ENCODE measurements at regions not wholly inside any gene's neighbourhood (a gene's known extent, or its start where the extent isn't known, plus 50 kb on each side); places are given as distances from the start of the nearest gene placed in this dataset.
"Not testable (repeated sequence)": the region's sequence is repeated elsewhere in the genome, so short reads cannot be mapped to it uniquely, and the experiment has no call there.

GRCh38 chr16:60674241-60674640, 1362.0 kb downstream of the CDH8 start:
- no peak overlapping the region for H3K27ac Mint-ChIP-seq
- no peaks in the 10 kb centered on the region for H3K4me1 Mint-ChIP-seq (ENCODE audit: low read depth)
- DNase-seq, result no peak
- H3K9me3 Mint-ChIP-seq (ENCODE audit: insufficient read depth), result peaks cover 3% of the 10 kb centered on the region
- no peak overlapping the region for H3K4me3 Mint-ChIP-seq
- no peaks in the 10 kb centered on the region for H3K36me3 Mint-ChIP-seq (ENCODE audit: low read depth)
- no peak for ATAC-seq
- H3K27me3 Mint-ChIP-seq (ENCODE audit: low read depth), result no peaks in the 10 kb centered on the region
- ChIA-PET POLR2A (no interaction called here), CTCF (no interaction called here)

GRCh38 chr16:60655514-60656153, 1380.6 kb downstream of the CDH8 start:
- Mint-ChIP-seq H3K36me3 (ENCODE audit: low read depth) (no peaks in the 10 kb centered on the region), H3K27ac (no peak overlapping the region), H3K4me1 (ENCODE audit: low read depth) (no peaks in the 10 kb centered on the region), H3K9me3 (ENCODE audit: insufficient read depth) (peaks cover 12% of the 10 kb centered on the region), H3K27me3 (ENCODE audit: low read depth) (no peaks in the 10 kb centered on the region), H3K4me3 (no peak overlapping the region)
- POLR2A ChIA-PET, result no interaction called here
- CTCF ChIA-PET, result no interaction called here
- ATAC-seq, result no peak
- no peak for DNase-seq

- Mint-ChIP-seq H3K36me3 (ENCODE audit: low read depth) (no peaks in the 10 kb centered on the region), H3K27me3 (ENCODE audit: low read depth) (no peaks in the 10 kb centered on the region), H3K9me3 (ENCODE audit: insufficient read depth) (peaks cover 13% of the 10 kb centered on the region), H3K4me3 (no peak overlapping the region), H3K27ac (no peak overlapping the region), H3K4me1 (ENCODE audit: low read depth) (no peaks in the 10 kb centered on the region)
- DNase-seq (no peak), ATAC-seq (no peak)
- POLR2A ChIA-PET, result no interaction called here
- CTCF ChIA-PET, result no interaction called here
These were observed 1384.9 kb downstream of the CDH8 start for GRCh38 chr16:60651346-60651745.

GRCh38 chr16:60648290-60648689, 1387.9 kb downstream of the CDH8 start:
- CTCF ChIA-PET, result no interaction called here
- DNase-seq, result no peak
- Mint-ChIP-seq H3K4me3 (no peak overlapping the region), H3K27ac (no peak overlapping the region), H3K27me3 (ENCODE audit: low read depth) (no peaks in the 10 kb centered on the region), H3K9me3 (ENCODE audit: insufficient read depth) (peaks cover 13% of the 10 kb centered on the region), H3K36me3 (ENCODE audit: low read depth) (no peaks in the 10 kb centered on the region), H3K4me1 (ENCODE audit: low read depth) (no peaks in the 10 kb centered on the region)
- POLR2A ChIA-PET, result no interaction called here
- ATAC-seq, result no peak

GRCh38 chr16:60647388-60647787, 1388.8 kb downstream of the CDH8 start:
- H3K27me3 Mint-ChIP-seq (ENCODE audit: low read depth); H3K4me3 Mint-ChIP-seq; H3K27ac Mint-ChIP-seq; POLR2A ChIA-PET; ATAC-seq; CTCF ChIA-PET; H3K36me3 Mint-ChIP-seq (ENCODE audit: low read depth); DNase-seq; H3K4me1 Mint-ChIP-seq (ENCODE audit: low read depth): not testable (repeated sequence)
- peaks cover 13% of the 10 kb centered on the region for H3K9me3 Mint-ChIP-seq (ENCODE audit: insufficient read depth)

GRCh38 chr16:60646631-60647030, 1389.6 kb downstream of the CDH8 start:
- no peaks in the 10 kb centered on the region for H3K36me3 Mint-ChIP-seq (ENCODE audit: low read depth)
- DNase-seq (no peak), ATAC-seq (no peak)
- H3K4me1 Mint-ChIP-seq (ENCODE audit: low read depth), result no peaks in the 10 kb centered on the region
- POLR2A ChIA-PET, result no interaction called here
- H3K9me3 Mint-ChIP-seq (ENCODE audit: insufficient read depth), result peaks cover 13% of the 10 kb centered on the region
- CTCF ChIA-PET, result no interaction called here
- H3K27ac Mint-ChIP-seq, result no peak overlapping the region
- H3K27me3 Mint-ChIP-seq (ENCODE audit: low read depth), result no peaks in the 10 kb centered on the region
- H3K4me3 Mint-ChIP-seq, result no peak overlapping the region

- Mint-ChIP-seq H3K36me3 (ENCODE audit: low read depth) (no peaks in the 10 kb centered on the region), H3K27me3 (ENCODE audit: low read depth) (no peaks in the 10 kb centered on the region), H3K4me3 (no peak overlapping the region), H3K9me3 (ENCODE audit: insufficient read depth) (peaks cover 13% of the 10 kb centered on the region), H3K4me1 (ENCODE audit: low read depth) (no peaks in the 10 kb centered on the region), H3K27ac (no peak overlapping the region)
- DNase-seq (no peak), ATAC-seq (no peak)
- ChIA-PET CTCF (no interaction called here), POLR2A (no interaction called here)
These were observed 1390.7 kb downstream of the CDH8 start for GRCh38 chr16:60645541-60645940.

GRCh38 chr16:60642956-60643355, 1393.3 kb downstream of the CDH8 start:
- DNase-seq (no peak), ATAC-seq (no peak)
- H3K9me3 Mint-ChIP-seq (ENCODE audit: insufficient read depth), result peaks cover 17% of the 10 kb centered on the region
- H3K36me3 Mint-ChIP-seq (ENCODE audit: low read depth), result no peaks in the 10 kb centered on the region
- ChIA-PET CTCF (no interaction called here), POLR2A (no interaction called here)
- no peak overlapping the region for H3K27ac Mint-ChIP-seq
- H3K27me3 Mint-ChIP-seq (ENCODE audit: low read depth), result no peaks in the 10 kb centered on the region
- H3K4me1 Mint-ChIP-seq (ENCODE audit: low read depth), result no peaks in the 10 kb centered on the region
- H3K4me3 Mint-ChIP-seq, result no peak overlapping the region

GRCh38 chr16:60641067-60641665, 1395.1 kb downstream of the CDH8 start:
- H3K4me3 Mint-ChIP-seq, result no peak overlapping the region
- H3K27me3 Mint-ChIP-seq (ENCODE audit: low read depth), result no peaks in the 10 kb centered on the region
- no peak overlapping the region for H3K27ac Mint-ChIP-seq
- H3K36me3 Mint-ChIP-seq (ENCODE audit: low read depth), result no peaks in the 10 kb centered on the region
- peaks cover 10% of the 10 kb centered on the region for H3K9me3 Mint-ChIP-seq (ENCODE audit: insufficient read depth)
- ChIA-PET CTCF (no interaction called here), POLR2A (interaction anchor here (0.6 kb wide), 1 partner anchor 891 kb away, joined by 3 read pairs; no protein-coding TSS in a partner anchor)
- no peaks in the 10 kb centered on the region for H3K4me1 Mint-ChIP-seq (ENCODE audit: low read depth)
- ATAC-seq (no peak), DNase-seq (no peak)

GRCh38 chr16:60640038-60640437, 1396.2 kb downstream of the CDH8 start:
- Mint-ChIP-seq H3K36me3 (ENCODE audit: low read depth) (no peaks in the 10 kb centered on the region), H3K27ac (no peak overlapping the region), H3K27me3 (ENCODE audit: low read depth) (no peaks in the 10 kb centered on the region), H3K4me3 (no peak overlapping the region), H3K9me3 (ENCODE audit: insufficient read depth) (peaks cover 9% of the 10 kb centered on the region), H3K4me1 (ENCODE audit: low read depth) (no peaks in the 10 kb centered on the region)
- no peak for DNase-seq
- ATAC-seq, result no peak
- ChIA-PET CTCF (no interaction called here), POLR2A (no interaction called here)

GRCh38 chr16:60636636-60637035, 1399.6 kb downstream of the CDH8 start:
- H3K36me3 Mint-ChIP-seq (ENCODE audit: low read depth); DNase-seq; CTCF ChIA-PET; ATAC-seq; POLR2A ChIA-PET; H3K4me3 Mint-ChIP-seq; H3K27ac Mint-ChIP-seq; H3K4me1 Mint-ChIP-seq (ENCODE audit: low read depth); H3K27me3 Mint-ChIP-seq (ENCODE audit: low read depth): not testable (repeated sequence)
- peaks cover 18% of the 10 kb centered on the region for H3K9me3 Mint-ChIP-seq (ENCODE audit: insufficient read depth)

- no peak overlapping the region for H3K27ac Mint-ChIP-seq
- ATAC-seq, result no peak
- H3K9me3 Mint-ChIP-seq (ENCODE audit: insufficient read depth), result peaks cover 20% of the 10 kb centered on the region
These were observed 1400.1 kb downstream of the CDH8 start for GRCh38 chr16:60636117-60636516.

GRCh38 chr16:60635548-60635947, 1400.7 kb downstream of the CDH8 start:
- POLR2A ChIA-PET, result no interaction called here
- no peak for DNase-seq
- H3K36me3 Mint-ChIP-seq (ENCODE audit: low read depth), result no peaks in the 10 kb centered on the region
- no peak for ATAC-seq
- H3K4me1 Mint-ChIP-seq (ENCODE audit: low read depth), result no peaks in the 10 kb centered on the region
- H3K4me3 Mint-ChIP-seq, result no peak overlapping the region
- H3K27me3 Mint-ChIP-seq (ENCODE audit: low read depth), result no peaks in the 10 kb centered on the region
- peaks cover 20% of the 10 kb centered on the region for H3K9me3 Mint-ChIP-seq (ENCODE audit: insufficient read depth)
- no peak overlapping the region for H3K27ac Mint-ChIP-seq
- CTCF ChIA-PET, result no interaction called here

More at GRCh38 chr16:60636117-60636516, 1400.1 kb downstream of the CDH8 start:
- no peak overlapping the region for H3K4me3 Mint-ChIP-seq
- no peaks in the 10 kb centered on the region for H3K4me1 Mint-ChIP-seq (ENCODE audit: low read depth)
- no peaks in the 10 kb centered on the region for H3K36me3 Mint-ChIP-seq (ENCODE audit: low read depth)
- no peak for DNase-seq
- H3K27me3 Mint-ChIP-seq (ENCODE audit: low read depth), result no peaks in the 10 kb centered on the region
- ChIA-PET POLR2A (no interaction called here), CTCF (no interaction called here)
